Smooth muscle cell (in vitro differentiated cells): ENCODE measurements at regions not wholly inside any gene's neighbourhood (a gene's known extent, or its start where the extent isn't known, plus 50 kb on each side); places are given as distances from the start of the nearest gene placed in this dataset.

ENCODE experiments used
- DNase-seq: peaks from one replicate; lab custom pipeline; 2025; ENCODE audit not compliant: unreplicated experiment; lab: John Stamatoyannopoulos, UW
- H2AFZ ChIP-seq: fragments of 200-600 bp; sonication (generic); 2 replicates; pipeline ENCODE4 v1.6.0; 2016; ENCODE audit warnings: antibody characterized with exemption, low read depth, mild to moderate bottlenecking
- H3F3A ChIP-seq: fragments of 200-600 bp; sonication (generic); 2 replicates; pipeline ENCODE4 v1.6.0; 2017; ENCODE audit warnings: antibody characterized with exemption, low read depth
- H3K27ac ChIP-seq: fragments of 200-600 bp; sonication (generic); 2 replicates; pipeline ENCODE4 v1.5.1; 2016; ENCODE audit warnings: low read depth, mild to moderate bottlenecking
- H3K27me3 ChIP-seq: fragments of 200-600 bp; sonication (generic); 2 replicates; pipeline ENCODE4 v1.6.1; 2016; ENCODE audit warnings: low read depth, mild to moderate bottlenecking
- H3K36me3 ChIP-seq: fragments of 200-600 bp; sonication (generic); 2 replicates; pipeline ENCODE4 v1.5.1; 2016; ENCODE audit warnings: low read depth
- H3K4me1 ChIP-seq: fragments of 200-600 bp; sonication (generic); 2 replicates; pipeline ENCODE4 v1.5.1; 2016; ENCODE audit warnings: low read depth
- H3K4me2 ChIP-seq: fragments of 200-600 bp; sonication (generic); 2 replicates; pipeline ENCODE4 v1.6.0; 2016; ENCODE audit warnings: mild to moderate bottlenecking
- H3K4me3 ChIP-seq: fragments of 200-600 bp; sonication (generic); 2 replicates; pipeline ENCODE4 v1.5.1; 2016; ENCODE audit warnings: mild to moderate bottlenecking
- H3K79me2 ChIP-seq: fragments of 200-600 bp; sonication (generic); 2 replicates; pipeline ENCODE4 v1.6.0; 2016; ENCODE audit warnings: low read depth, mild to moderate bottlenecking
- H3K9ac ChIP-seq: fragments of 200-600 bp; sonication (generic); 2 replicates; pipeline ENCODE4 v1.6.0; 2016; ENCODE audit warnings: low read depth
- H3K9me3 ChIP-seq: fragments of 200-600 bp; sonication (generic); replicated peaks from 2 replicates; pipeline ENCODE4 v1.5.1; 2016; ENCODE audit warnings: low read depth
- H4K20me1 ChIP-seq: fragments of 200-600 bp; sonication (generic); 2 replicates; pipeline ENCODE4 v1.6.0; 2016; ENCODE audit warnings: low read depth
- WGBS: methylation state at CpG from one replicate; pipeline ENCODE4 v1.1.7; 2016; ENCODE audit warnings: low lambda C conversion rate; 5-methylcytosine and 5-hydroxymethylcytosine counted together
- TF ChIP-seq, protein P1 (sequence below): fragments of 200-600 bp; sonication (generic); IDR thresholded peaks from 2 replicates; pipeline ENCODE4 v1.5.1; 2017; ENCODE audit warnings: borderline replicate concordance, mild to moderate bottlenecking, antibody characterized with exemption; ENCODE audit not compliant: insufficient read depth, poor library complexity, severe bottlenecking

DNA sequence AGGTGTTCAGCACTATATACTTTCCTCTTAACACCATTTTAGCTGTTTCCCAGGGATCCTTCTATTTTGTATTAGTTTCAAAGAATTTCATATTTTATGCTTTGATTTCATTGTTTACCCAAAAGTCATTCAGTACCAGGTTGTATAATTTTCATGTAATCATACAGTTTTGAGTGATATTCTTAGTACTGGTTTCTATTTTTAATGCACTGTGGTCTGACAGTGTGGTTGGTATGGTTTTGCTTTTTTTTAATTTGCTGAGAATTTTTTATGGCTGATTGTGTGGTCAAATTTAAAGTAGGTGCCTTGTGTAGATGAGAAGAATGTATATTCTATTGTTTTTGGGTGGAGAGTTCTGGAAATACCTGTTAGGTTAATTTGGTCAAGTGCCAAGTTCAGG, 323.4 kb upstream of the EPHA6 start:
- Histone ChIP-seq H3F3A (no peaks in the 10 kb centered on the region), H2AFZ (no peak overlapping the region), H3K4me3 (no peak overlapping the region), H3K9me3 (no peaks in the 10 kb centered on the region), H3K4me2 (no peak overlapping the region), H3K4me1 (no peaks in the 10 kb centered on the region), H3K36me3 (no peaks in the 10 kb centered on the region), H4K20me1 (no peaks in the 10 kb centered on the region), H3K9ac (no peak overlapping the region), H3K79me2 (no peaks in the 10 kb centered on the region), H3K27ac (no peak overlapping the region), H3K27me3 (no peaks in the 10 kb centered on the region)
- TF ChIP-seq, protein P1, sequence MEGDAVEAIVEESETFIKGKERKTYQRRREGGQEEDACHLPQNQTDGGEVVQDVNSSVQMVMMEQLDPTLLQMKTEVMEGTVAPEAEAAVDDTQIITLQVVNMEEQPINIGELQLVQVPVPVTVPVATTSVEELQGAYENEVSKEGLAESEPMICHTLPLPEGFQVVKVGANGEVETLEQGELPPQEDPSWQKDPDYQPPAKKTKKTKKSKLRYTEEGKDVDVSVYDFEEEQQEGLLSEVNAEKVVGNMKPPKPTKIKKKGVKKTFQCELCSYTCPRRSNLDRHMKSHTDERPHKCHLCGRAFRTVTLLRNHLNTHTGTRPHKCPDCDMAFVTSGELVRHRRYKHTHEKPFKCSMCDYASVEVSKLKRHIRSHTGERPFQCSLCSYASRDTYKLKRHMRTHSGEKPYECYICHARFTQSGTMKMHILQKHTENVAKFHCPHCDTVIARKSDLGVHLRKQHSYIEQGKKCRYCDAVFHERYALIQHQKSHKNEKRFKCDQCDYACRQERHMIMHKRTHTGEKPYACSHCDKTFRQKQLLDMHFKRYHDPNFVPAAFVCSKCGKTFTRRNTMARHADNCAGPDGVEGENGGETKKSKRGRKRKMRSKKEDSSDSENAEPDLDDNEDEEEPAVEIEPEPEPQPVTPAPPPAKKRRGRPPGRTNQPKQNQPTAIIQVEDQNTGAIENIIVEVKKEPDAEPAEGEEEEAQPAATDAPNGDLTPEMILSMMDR = no peak
- DNase-seq = no peak

DNA sequence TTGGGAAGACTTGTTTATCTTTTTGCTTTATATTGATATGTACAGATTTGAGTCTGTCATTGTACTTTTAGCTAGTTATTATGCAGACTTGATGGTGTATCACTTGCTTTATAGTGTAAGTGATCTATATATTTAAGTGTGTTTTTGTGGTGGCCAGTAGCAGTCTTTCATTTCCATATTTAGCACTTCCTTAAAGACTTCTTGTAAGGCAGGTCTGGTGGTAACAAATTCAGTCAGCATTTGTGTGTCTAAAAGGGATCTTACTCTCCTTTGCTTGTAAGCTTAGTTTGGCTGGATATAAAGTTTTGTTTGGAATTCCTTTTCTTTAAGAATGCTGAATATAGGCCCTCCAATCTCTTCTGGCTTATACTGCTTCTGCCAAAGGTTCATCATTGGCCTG, 322.5 kb upstream of the EPHA6 start:
- Histone ChIP-seq H3K36me3 (no peaks in the 10 kb centered on the region), H3K79me2 (no peaks in the 10 kb centered on the region), H3K9me3 (no peaks in the 10 kb centered on the region), H3K4me3 (no peak overlapping the region), H2AFZ (no peak overlapping the region), H3F3A (no peaks in the 10 kb centered on the region), H4K20me1 (no peaks in the 10 kb centered on the region), H3K4me1 (no peaks in the 10 kb centered on the region), H3K27ac (no peak overlapping the region), H3K4me2 (no peak overlapping the region), H3K27me3 (no peaks in the 10 kb centered on the region), H3K9ac (no peak overlapping the region)
- no peak for DNase-seq
- TF ChIP-seq, protein P1 = no peak

DNA sequence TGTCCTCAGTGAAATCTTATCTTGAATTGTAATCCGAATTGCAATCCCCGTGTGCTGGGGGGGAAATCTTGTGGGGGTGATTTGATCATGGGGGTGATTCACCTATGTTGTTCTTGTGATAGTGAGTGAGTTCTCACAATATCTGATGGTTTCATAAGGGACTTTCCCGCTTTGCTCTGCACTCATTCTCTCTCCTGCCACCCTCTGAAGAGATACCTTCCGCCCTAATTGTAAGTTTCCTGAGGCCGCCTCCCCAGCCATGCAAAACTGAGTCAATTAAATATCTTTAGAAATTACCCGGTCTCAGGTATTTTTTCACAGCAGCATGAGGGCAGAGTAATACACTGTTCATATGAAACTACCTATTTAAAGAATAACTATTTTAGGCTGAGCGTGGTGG, 304.1 kb upstream of the EPHA6 start:
- Histone ChIP-seq H3K79me2 (no peaks in the 10 kb centered on the region), H2AFZ (no peak overlapping the region), H3K27ac (no peak overlapping the region), H3K9ac (no peak overlapping the region), H3K36me3 (no peaks in the 10 kb centered on the region), H3F3A (no peaks in the 10 kb centered on the region), H3K4me2 (no peak overlapping the region), H4K20me1 (no peaks in the 10 kb centered on the region), H3K27me3 (no peaks in the 10 kb centered on the region), H3K9me3 (no peaks in the 10 kb centered on the region), H3K4me3 (no peak overlapping the region), H3K4me1 (no peaks in the 10 kb centered on the region)
- DNase-seq = no peak
- TF ChIP-seq, protein P1 = no peak
- 94% methylated on average over 7 of the region's 7 CpGs for WGBS

DNA sequence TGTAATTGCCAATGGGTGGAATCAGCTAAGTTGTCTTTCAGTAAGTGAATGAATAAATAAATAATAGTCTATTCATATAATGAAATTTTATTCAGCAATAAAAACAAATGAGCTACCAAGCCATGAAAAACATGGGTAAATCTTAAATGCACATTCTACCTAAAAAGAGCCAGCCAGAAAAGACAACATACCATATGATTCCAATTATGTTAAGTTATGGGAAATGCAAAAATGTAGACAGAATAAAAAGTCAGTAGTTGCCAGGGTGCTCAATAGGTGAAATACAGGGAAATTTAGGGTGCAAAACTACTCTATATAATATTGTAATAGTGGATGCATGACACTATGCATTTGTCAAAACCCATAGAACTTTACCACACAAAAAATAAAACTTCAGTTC, 277.2 kb upstream of the EPHA6 start:
- H3K4me3 ChIP-seq = no peak overlapping the region
- DNase-seq = no peak
- no peaks in the 10 kb centered on the region for H3K27me3 ChIP-seq
- H4K20me1 ChIP-seq = no peaks in the 10 kb centered on the region
- H3K36me3 ChIP-seq = no peaks in the 10 kb centered on the region
- no peak overlapping the region for H3K27ac ChIP-seq
- H3K9me3 ChIP-seq = no peaks in the 10 kb centered on the region
- H3K4me1 ChIP-seq = no peaks in the 10 kb centered on the region
- no peaks in the 10 kb centered on the region for H3K79me2 ChIP-seq
- H3K4me2 ChIP-seq = no peak overlapping the region
- H3F3A ChIP-seq = no peaks in the 10 kb centered on the region
- TF ChIP-seq, protein P1 = no peak
- H2AFZ ChIP-seq = no peak overlapping the region
- no peak overlapping the region for H3K9ac ChIP-seq
